Keratinocyte (primary cell): ENCODE measurements at regions not wholly inside any gene's neighbourhood (a gene's known extent, or its start where the extent isn't known, plus 50 kb on each side); places are given as distances from the start of the nearest gene placed in this dataset.

Source experiments
- DNase-seq: peaks from one replicate; pipeline ENCODE4 v3.0.0-alpha.2; 2011; ENCODE audit warnings: low read depth, missing footprints, low spot score
- FAIRE-seq: peaks from 2 replicates; lab custom pipeline; 2011; peaks lifted over from hg19 to GRCh38; lab: Jason Lieb, UNC
- H2AFZ ChIP-seq: 2 replicates; pipeline ENCODE4 v1.6.0; 2012; ENCODE audit warnings: low read length, control low read depth, inconsistent platforms; ENCODE audit not compliant: control insufficient read depth
- H3K27ac ChIP-seq: 2 replicates; pipeline ENCODE4 v1.5.1; 2011; ENCODE audit warnings: low read length; ENCODE audit not compliant: control insufficient read depth, insufficient read depth
- H3K27me3 ChIP-seq: 3 replicates; pipeline ENCODE4 v1.6.0; 2011; ENCODE audit warnings: low read length; ENCODE audit not compliant: control insufficient read depth, insufficient read depth; ENCODE audit errors: extremely low read depth
- H3K36me3 ChIP-seq, 2 experiments: 2 replicates in 1 of 2; 3 replicates in 1 of 2; pipeline ENCODE4 v1.5.1; 2011; ENCODE audit warnings: low read length in 2 of 2, mild to moderate bottlenecking in 1 of 2; ENCODE audit not compliant: control insufficient read depth in 2 of 2, insufficient read depth in 2 of 2; ENCODE audit errors: extremely low read depth in 1 of 2
- H3K4me1 ChIP-seq: 3 replicates; pipeline ENCODE4 v1.5.1; 2011; ENCODE audit warnings: low read length; ENCODE audit not compliant: control insufficient read depth, insufficient read depth; ENCODE audit errors: extremely low read depth
- H3K4me2 ChIP-seq: 3 replicates; pipeline ENCODE4 v1.6.0; 2011; ENCODE audit warnings: low read depth, low read length; ENCODE audit not compliant: control insufficient read depth, insufficient read depth; ENCODE audit errors: extremely low read depth
- H3K4me3 ChIP-seq, 3 experiments: fragments of 200-600 bp in 1 of 3; sonication (generic) in 1 of 3; 2 replicates in 2 of 3; 3 replicates in 1 of 3; pipeline ENCODE4 v1.5.1; 2011 to 2016; ENCODE audit warnings: low read length in 3 of 3, mild to moderate bottlenecking in 3 of 3, control low read depth in 2 of 3, inconsistent platforms in 1 of 3, low read depth in 1 of 3, mixed read lengths in 1 of 3, mixed run types in 1 of 3, moderate library complexity in 1 of 3; ENCODE audit not compliant: control insufficient read depth in 2 of 3, insufficient read depth in 2 of 3; ENCODE audit errors: extremely low read depth in 1 of 3
- H3K79me2 ChIP-seq: 2 replicates; pipeline ENCODE4 v1.6.0; 2012; ENCODE audit warnings: low read length; ENCODE audit not compliant: control insufficient read depth, insufficient read depth
- H3K9ac ChIP-seq: 3 replicates; pipeline ENCODE4 v1.6.0; 2011; ENCODE audit warnings: low read length; ENCODE audit not compliant: control insufficient read depth, insufficient read depth; ENCODE audit errors: extremely low read depth
- H3K9me1 ChIP-seq: 3 replicates; pipeline ENCODE4 v1.6.0; 2011; ENCODE audit warnings: low read length; ENCODE audit not compliant: control insufficient read depth, insufficient read depth; ENCODE audit errors: extremely low read depth
- H3K9me3 ChIP-seq: 2 replicates; pipeline ENCODE4 v1.5.1; 2012; ENCODE audit warnings: low read depth, low read length; ENCODE audit not compliant: control insufficient read depth
- H4K20me1 ChIP-seq: 3 replicates; pipeline ENCODE4 v1.6.0; 2011; ENCODE audit warnings: low read length; ENCODE audit not compliant: control insufficient read depth, insufficient read depth; ENCODE audit errors: extremely low read depth
- CTCF ChIP-seq, 3 experiments: IDR thresholded peaks in 1 of 3; conservative IDR thresholded peaks in 1 of 3; optimal IDR thresholded peaks in 1 of 3; 2 replicates in 2 of 3; 3 replicates in 1 of 3; pipeline versions ENCODE3 to v1.5.1; 2011; ENCODE audit warnings: low read length in 3 of 3, mild to moderate bottlenecking in 3 of 3, moderate library complexity in 2 of 3, control low read depth in 1 of 3, inconsistent platforms in 1 of 3; ENCODE audit not compliant: insufficient read depth in 2 of 3; ENCODE audit errors: extremely low read depth in 1 of 3
- EZH2 ChIP-seq: IDR thresholded peaks from one replicate; pipeline ENCODE4 v1.6.1; 2012; ENCODE audit warnings: inconsistent platforms, mild to moderate bottlenecking, low read length, moderate library complexity
- dilution Hi-C: fragments of 300-500 bp; cut with MboI; formaldehyde crosslinking; loops from one replicate; pipeline ENCODE4 v1.7.0; 2020; ENCODE audit warnings: low sequenced_read_pairs; ENCODE audit not compliant: extremely low pct_ligation_motif_present

GRCh38 chr5:2847608-2848007 lies 96.1 kb upstream of the IRX2 start:
- no peak for TF ChIP-seq EZH2
- TF ChIP-seq CTCF (optimal IDR thresholded peaks at IDR 0.05 in 1 of 3, IDR thresholded peaks at IDR 0.05 in 1 of 3, conservative IDR thresholded peaks at IDR 0.05 in 1 of 3; ENCODE audit: extremely low read depth in 1 of 3, insufficient read depth in 2 of 3, low read length in 3 of 3), result no peak

GRCh38 chr5:2841208-2841607 lies 89.7 kb upstream of the IRX2 start:
- DNase-seq, result no peak
- no peaks in the 10 kb centered on the region for H3K4me1 ChIP-seq
- no peak overlapping the region for H3K4me3 ChIP-seq
- H3K9me1 ChIP-seq, result no peaks in the 10 kb centered on the region
- H3K27ac ChIP-seq, result no peak overlapping the region
- no peaks in the 10 kb centered on the region for H3K9me3 ChIP-seq
- no peak overlapping the region for H2AFZ ChIP-seq
- no peaks in the 10 kb centered on the region for H3K27me3 ChIP-seq
- no peak overlapping the region for H3K9ac ChIP-seq
- no peaks in the 10 kb centered on the region for H4K20me1 ChIP-seq
- no peaks in the 10 kb centered on the region for H3K36me3 ChIP-seq
- H3K79me2 ChIP-seq, result no peaks in the 10 kb centered on the region
- no peak for TF ChIP-seq CTCF (optimal IDR thresholded peaks at IDR 0.05 in 1 of 3, IDR thresholded peaks at IDR 0.05 in 1 of 3, conservative IDR thresholded peaks at IDR 0.05 in 1 of 3; ENCODE audit: extremely low read depth in 1 of 3, insufficient read depth in 2 of 3, low read length in 3 of 3)
- no peak for TF ChIP-seq EZH2
- dilution Hi-C loops, result no loop called here
- FAIRE-seq, result no peak
- H3K4me2 ChIP-seq, result no peak overlapping the region

More at GRCh38 chr5:2847608-2848007, 96.1 kb upstream of the IRX2 start:
- FAIRE-seq (no peak), DNase-seq (no peak)
- Histone ChIP-seq H3K9me3 (no peaks in the 10 kb centered on the region), H3K79me2 (no peaks in the 10 kb centered on the region), H3K4me3 (no peak overlapping the region), H3K4me1 (no peaks in the 10 kb centered on the region), H3K36me3 (no peaks in the 10 kb centered on the region), H3K9me1 (no peaks in the 10 kb centered on the region), H3K27me3 (no peaks in the 10 kb centered on the region), H2AFZ (peak overlapping the region; percentile 16), H3K27ac (no peak overlapping the region), H3K4me2 (peak overlapping the region; percentile 12), H3K9ac (no peak overlapping the region), H4K20me1 (no peaks in the 10 kb centered on the region)
- dilution Hi-C loops, result no loop called here
